Skeletal muscle tissue (tissue), 3 donors: ENCODE measurements at regions not wholly inside any gene's neighbourhood (a gene's known extent, or its start where the extent isn't known, plus 50 kb on each side); places are given as distances from the start of the nearest gene placed in this dataset.

Experiments used
- H3K27ac ChIP-seq: one replicate; pipeline ENCODE4 v1.7.0; 2013; ENCODE audit warnings: mild to moderate bottlenecking, low read depth, low read length, inconsistent platforms
- H3K27me3 ChIP-seq, 3 donors: one replicate each; pipeline ENCODE4 v1.7.0; 2013; ENCODE audit warnings: low read length in 3 of 3; ENCODE audit not compliant: control insufficient read depth in 3 of 3, insufficient read depth in 3 of 3
- H3K36me3 ChIP-seq, 3 donors: one replicate each; pipeline ENCODE4 v1.7.0; 2013; ENCODE audit warnings: low read length in 3 of 3; ENCODE audit not compliant: control insufficient read depth in 3 of 3, insufficient read depth in 3 of 3
- H3K4me1 ChIP-seq, 3 donors: one replicate each; pipeline ENCODE4 v1.7.0; 2013; ENCODE audit warnings: low read length in 3 of 3, mild to moderate bottlenecking in 3 of 3; ENCODE audit not compliant: control insufficient read depth in 3 of 3, insufficient read depth in 3 of 3
- H3K4me3 ChIP-seq, 3 donors: one replicate each; pipeline ENCODE4 v1.7.0; 2013; ENCODE audit warnings: low read length in 3 of 3
- H3K9ac ChIP-seq, 3 donors: one replicate each; pipeline ENCODE4 v1.7.0; 2013; ENCODE audit warnings: low read length in 3 of 3, mild to moderate bottlenecking in 3 of 3, moderate library complexity in 2 of 3, low read depth in 1 of 3
- H3K9me3 ChIP-seq, 3 donors: one replicate each; pipeline ENCODE4 v1.7.0; 2013; ENCODE audit warnings: low read length in 3 of 3; ENCODE audit not compliant: control insufficient read depth in 3 of 3
- donor health status: Osteomylitis.

GRCh38 chr3:43953814-43954692 lies 263.3 kb downstream of the ABHD5 start:
- Histone ChIP-seq H3K27me3 (peaks cover 6 to 24% (median 6%) of the 10 kb centered on the region in 3 donors), H3K9ac (no peak overlapping the region), H3K4me3 (no peak overlapping the region), H3K9me3 (no peaks in the 10 kb centered on the region), H3K4me1 (peaks cover 0 to 10% (median 0%) of the 10 kb centered on the region in 3 donors), H3K27ac (no peak overlapping the region), H3K36me3 (no peaks in the 10 kb centered on the region)

- peaks cover 0 to 17% (median 2%) of the 10 kb centered on the region in 3 donors for H3K27me3 ChIP-seq
- H3K4me1 ChIP-seq: peaks cover 0 to 10% (median 0%) of the 10 kb centered on the region in 3 donors
- H3K9me3 ChIP-seq: no peaks in the 10 kb centered on the region
- H3K27ac ChIP-seq: no peak overlapping the region
- no peak overlapping the region for H3K4me3 ChIP-seq
- H3K9ac ChIP-seq: no peak overlapping the region
- H3K36me3 ChIP-seq: no peaks in the 10 kb centered on the region
Measured at GRCh38 chr3:43956945-43957344, 266.2 kb downstream of the ABHD5 start.

GRCh38 chr3:43957553-43957952 lies 266.8 kb downstream of the ABHD5 start:
- Histone ChIP-seq H3K27ac (no peak overlapping the region), H3K4me1 (peaks cover 0 to 10% (median 0%) of the 10 kb centered on the region in 3 donors), H3K4me3 (no peak overlapping the region), H3K27me3 (peaks cover 0 to 17% (median 0%) of the 10 kb centered on the region in 3 donors), H3K9me3 (no peaks in the 10 kb centered on the region), H3K36me3 (no peaks in the 10 kb centered on the region), H3K9ac (no peak overlapping the region)

- peaks cover 0 to 10% (median 0%) of the 10 kb centered on the region in 3 donors for H3K4me1 ChIP-seq
- H3K9me3 ChIP-seq: no peaks in the 10 kb centered on the region
- H3K36me3 ChIP-seq: no peaks in the 10 kb centered on the region
- no peak overlapping the region for H3K4me3 ChIP-seq
- H3K27me3 ChIP-seq: peaks cover 0 to 17% (median 0%) of the 10 kb centered on the region in 3 donors
- H3K9ac ChIP-seq: no peak overlapping the region
- no peak overlapping the region for H3K27ac ChIP-seq
Measured at GRCh38 chr3:43958005-43958770, 267.4 kb downstream of the ABHD5 start.

- no peak overlapping the region for H3K27ac ChIP-seq
- H3K27me3 ChIP-seq: peaks cover 0 to 17% (median 0%) of the 10 kb centered on the region in 3 donors
- H3K4me3 ChIP-seq: no peak overlapping the region
- H3K4me1 ChIP-seq: peaks cover 0 to 3% (median 0%) of the 10 kb centered on the region in 3 donors
- no peaks in the 10 kb centered on the region for H3K9me3 ChIP-seq
- no peak overlapping the region for H3K9ac ChIP-seq
- H3K36me3 ChIP-seq: no peaks in the 10 kb centered on the region
Measured at GRCh38 chr3:43958973-43959372, 268.2 kb downstream of the ABHD5 start.

- Histone ChIP-seq H3K9ac (no peak overlapping the region), H3K36me3 (no peaks in the 10 kb centered on the region), H3K4me1 (no peaks in the 10 kb centered on the region), H3K9me3 (no peaks in the 10 kb centered on the region), H3K4me3 (no peak overlapping the region), H3K27ac (no peak overlapping the region), H3K27me3 (peaks cover 0 to 20% (median 0%) of the 10 kb centered on the region in 3 donors)
Measured at GRCh38 chr3:43959498-43960447, 269.0 kb downstream of the ABHD5 start.

GRCh38 chr3:43960448-43960840 lies 269.7 kb downstream of the ABHD5 start:
- Histone ChIP-seq H3K4me3 (no peak overlapping the region), H3K9me3 (no peaks in the 10 kb centered on the region), H3K36me3 (no peaks in the 10 kb centered on the region), H3K4me1 (no peaks in the 10 kb centered on the region), H3K27ac (no peak overlapping the region), H3K27me3 (peaks cover 0 to 20% (median 0%) of the 10 kb centered on the region in 3 donors), H3K9ac (no peak overlapping the region)

- no peaks in the 10 kb centered on the region for H3K9me3 ChIP-seq
- H3K9ac ChIP-seq: no peak overlapping the region
- H3K4me1 ChIP-seq: no peaks in the 10 kb centered on the region
- no peak overlapping the region for H3K27ac ChIP-seq
- H3K4me3 ChIP-seq: no peak overlapping the region
- no peaks in the 10 kb centered on the region for H3K36me3 ChIP-seq
- H3K27me3 ChIP-seq: peaks cover 0 to 13% (median 0%) of the 10 kb centered on the region in 3 donors
Measured at GRCh38 chr3:43962043-43962442, 271.3 kb downstream of the ABHD5 start.

- H3K9ac ChIP-seq: no peak overlapping the region
- no peak overlapping the region for H3K4me3 ChIP-seq
- no peaks in the 10 kb centered on the region for H3K9me3 ChIP-seq
- peaks cover 0 to 12% (median 0%) of the 10 kb centered on the region in 3 donors for H3K27me3 ChIP-seq
- no peaks in the 10 kb centered on the region for H3K4me1 ChIP-seq
- H3K36me3 ChIP-seq: no peaks in the 10 kb centered on the region
- no peak overlapping the region for H3K27ac ChIP-seq
Measured at GRCh38 chr3:43963208-43963607, 272.5 kb downstream of the ABHD5 start.
